GM23248 (cell line): ENCODE measurements at regions not wholly inside any gene's neighbourhood (a gene's known extent, or its start where the extent isn't known, plus 50 kb on each side); places are given as distances from the start of the nearest gene placed in this dataset.

Experiments
- DNase-seq: peaks from one replicate; pipeline ENCODE4 v3.0.0-alpha.2; 2015
- H2AFZ ChIP-seq: fragments of 200-600 bp; sonication (generic); 2 replicates; pipeline ENCODE4 v1.6.1; 2016; ENCODE audit warnings: antibody characterized with exemption
- H3F3A ChIP-seq: fragments of 200-600 bp; sonication (generic); 2 replicates; pipeline ENCODE4 v1.6.1; 2016; ENCODE audit warnings: mild to moderate bottlenecking, antibody characterized with exemption, mixed run types; ENCODE audit not compliant: insufficient read depth
- H3K27ac ChIP-seq: fragments of 200-600 bp; sonication (generic); 2 replicates; pipeline ENCODE4 v1.5.1; 2016; ENCODE audit warnings: mild to moderate bottlenecking
- H3K27me3 ChIP-seq: fragments of 200-600 bp; sonication (generic); replicated peaks from 2 replicates; pipeline ENCODE4 v1.6.1; 2016; ENCODE audit warnings: mild to moderate bottlenecking; ENCODE audit not compliant: insufficient read depth
- H3K36me3 ChIP-seq: fragments of 200-600 bp; sonication (generic); 2 replicates; pipeline ENCODE4 v1.6.1; 2016; ENCODE audit warnings: low read depth, mild to moderate bottlenecking
- H3K4me1 ChIP-seq: fragments of 200-600 bp; sonication (generic); 2 replicates; pipeline ENCODE4 v1.6.1; 2016; ENCODE audit warnings: mild to moderate bottlenecking; ENCODE audit not compliant: insufficient read depth
- H3K4me2 ChIP-seq: fragments of 200-600 bp; sonication (generic); one replicate; pipeline ENCODE4 v1.6.1; 2016; ENCODE audit warnings: mild to moderate bottlenecking; ENCODE audit not compliant: unreplicated experiment
- H3K4me3 ChIP-seq: fragments of 200-600 bp; sonication (generic); 2 replicates; pipeline ENCODE4 v1.5.1; 2016; ENCODE audit warnings: mild to moderate bottlenecking
- H3K79me2 ChIP-seq: fragments of 200-600 bp; sonication (generic); 2 replicates; pipeline ENCODE4 v1.6.1; 2016; ENCODE audit warnings: mild to moderate bottlenecking; ENCODE audit not compliant: insufficient read depth
- H3K9ac ChIP-seq: fragments of 200-600 bp; sonication (generic); 2 replicates; pipeline ENCODE4 v1.6.1; 2016; ENCODE audit warnings: mild to moderate bottlenecking
- H3K9me2 ChIP-seq: fragments of 200-600 bp; sonication (generic); 2 replicates; pipeline ENCODE4 v1.6.1; 2016; ENCODE audit warnings: mixed run types, mild to moderate bottlenecking, moderate library complexity; ENCODE audit not compliant: insufficient read depth
- H3K9me3 ChIP-seq: fragments of 200-600 bp; sonication (generic); one replicate; pipeline ENCODE4 v1.6.1; 2017; ENCODE audit warnings: low read depth
- H4K20me1 ChIP-seq: fragments of 200-600 bp; sonication (generic); 2 replicates; pipeline ENCODE4 v1.6.0; 2016; ENCODE audit not compliant: insufficient read depth
- EZH2 ChIP-seq: fragments of 200-600 bp; sonication (generic); IDR thresholded peaks from 2 replicates; pipeline ENCODE4 v1.6.1; 2018; ENCODE audit warnings: antibody characterized with exemption, mild to moderate bottlenecking; ENCODE audit not compliant: insufficient read depth, poor library complexity, severe bottlenecking
- EZH2phosphoT487 ChIP-seq: fragments of 200-600 bp; sonication (generic); IDR thresholded peaks from 2 replicates; pipeline ENCODE4 v1.6.1; 2018; ENCODE audit warnings: antibody characterized with exemption, moderate library complexity, mild to moderate bottlenecking, low read depth; ENCODE audit not compliant: insufficient read depth
- WGBS, 2 experiments: methylation state at CpG; one replicate each; pipeline ENCODE4 v1.1.6; 2015 to 2017; ENCODE audit warnings: low lambda C conversion rate in 2 of 2, low coverage in 1 of 2; ENCODE audit errors: missing lambda C conversion rate in 2 of 2; 5-methylcytosine and 5-hydroxymethylcytosine counted together
- in situ Hi-C: fragments of 300-500 bp; cut with MboI; formaldehyde crosslinking; loops from 2 replicates; pipeline ENCODE4 v1.15.0; 2020

DNA sequence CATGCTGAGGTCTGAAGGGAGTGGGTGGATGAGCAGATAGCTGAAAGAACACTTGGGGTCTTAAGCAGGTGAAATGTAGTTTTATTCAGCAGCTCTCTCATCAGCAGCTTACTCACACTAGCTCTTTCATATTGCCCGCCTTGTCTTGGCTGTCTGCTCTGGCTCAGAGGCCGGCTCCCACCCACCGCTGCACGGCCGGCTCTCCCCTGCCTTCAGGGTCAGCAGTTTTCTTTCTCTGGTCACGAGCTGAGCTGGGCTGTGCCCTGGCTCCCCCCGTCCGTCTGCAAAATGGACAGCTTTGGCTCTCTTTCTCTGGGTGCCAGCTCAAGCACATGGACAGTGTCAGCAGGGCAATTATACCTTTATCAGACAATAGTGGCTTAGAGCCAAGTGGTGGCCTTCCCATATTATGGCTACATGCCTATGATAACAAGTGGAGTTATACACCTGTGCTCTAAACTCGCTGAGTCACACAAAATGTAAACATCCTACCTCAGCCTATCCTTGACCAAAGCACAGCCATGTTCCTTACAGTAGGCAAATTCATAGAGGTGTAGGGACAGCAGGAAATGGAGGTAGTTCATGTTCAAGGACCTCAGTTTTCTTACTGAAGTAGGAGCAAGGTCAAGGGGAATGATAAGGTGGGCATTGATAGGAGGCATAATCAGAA is 224.8 kb downstream of the SOCS6 start:
- WGBS, 2 experiments: 33 to 40% methylated on average over 9 of the region's 9 CpGs
- TF ChIP-seq EZH2phosphoT487 (no peak), EZH2 (no peak)
- Histone ChIP-seq H3F3A (no peaks in the 10 kb centered on the region), H3K9ac (no peak overlapping the region), H3K4me2 (no peak overlapping the region), H3K9me3 (no peaks in the 10 kb centered on the region), H3K27me3 (no peaks in the 10 kb centered on the region), H3K9me2 (no peaks in the 10 kb centered on the region), H2AFZ (no peak overlapping the region), H3K4me3 (no peak overlapping the region), H4K20me1 (no peaks in the 10 kb centered on the region), H3K4me1 (no peaks in the 10 kb centered on the region), H3K27ac (no peak overlapping the region), H3K36me3 (no peaks in the 10 kb centered on the region), H3K79me2 (no peaks in the 10 kb centered on the region)
- DNase-seq: no peak
- in situ Hi-C loops: no loop called here

DNA sequence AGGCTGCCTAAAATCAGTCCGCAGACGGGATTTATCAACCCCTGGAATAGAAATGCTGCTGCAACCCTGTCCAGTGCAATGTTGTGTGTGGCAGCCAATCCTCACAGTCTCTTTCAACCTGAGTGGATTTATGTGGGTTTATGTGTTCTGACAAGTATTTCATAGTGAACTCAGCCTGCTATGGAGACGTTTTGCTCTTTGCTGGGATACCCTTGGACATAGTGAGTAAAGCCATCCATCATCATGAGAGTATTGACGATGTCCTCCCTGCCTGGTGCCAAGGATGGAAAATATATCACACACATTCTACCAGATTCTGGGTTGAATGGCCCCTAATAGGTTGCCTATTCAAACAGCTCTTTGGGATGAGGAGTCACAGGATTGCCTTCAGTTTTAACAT is 219.1 kb downstream of the SOCS6 start:
- H3K4me1 ChIP-seq: no peaks in the 10 kb centered on the region
- in situ Hi-C loops: no loop called here
- H3K9me3 ChIP-seq: no peaks in the 10 kb centered on the region
- peaks cover 5% of the 10 kb centered on the region; the same call in 1 of the 2 replicates for H3K27me3 ChIP-seq
- WGBS, 2 experiments: 32 to 46% methylated on average over 4 of the region's 4 CpGs
- no peaks in the 10 kb centered on the region for H3K9me2 ChIP-seq
- no peak overlapping the region for H2AFZ ChIP-seq
- no peaks in the 10 kb centered on the region for H3F3A ChIP-seq
- no peaks in the 10 kb centered on the region for H3K79me2 ChIP-seq
- no peak overlapping the region for H3K27ac ChIP-seq
- H3K4me3 ChIP-seq: no peak overlapping the region
- H3K9ac ChIP-seq: no peak overlapping the region
- TF ChIP-seq EZH2phosphoT487 (no peak), EZH2 (no peak)
- H3K4me2 ChIP-seq: no peak overlapping the region
- DNase-seq: no peak
- no peaks in the 10 kb centered on the region for H4K20me1 ChIP-seq
- no peaks in the 10 kb centered on the region for H3K36me3 ChIP-seq

DNA sequence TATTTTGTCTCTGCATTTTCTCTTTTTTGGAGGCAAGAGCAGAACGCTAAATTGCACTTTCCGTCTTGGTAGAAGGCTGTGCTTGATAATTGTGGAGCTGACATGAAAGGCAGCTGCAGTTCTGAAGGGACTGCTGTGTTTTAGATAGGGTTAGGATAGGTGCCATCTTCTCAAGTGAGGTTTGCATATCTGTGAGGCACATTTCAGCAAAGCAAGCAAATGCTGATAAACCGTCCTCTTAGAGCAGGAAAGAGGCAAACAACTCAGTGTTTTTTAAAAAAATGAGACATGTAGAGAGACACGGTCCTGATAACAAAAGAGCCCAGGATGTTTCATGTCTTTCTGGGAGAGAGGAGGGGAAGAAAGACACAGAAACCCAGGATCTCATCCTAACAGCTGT is 217.7 kb downstream of the SOCS6 start:
- H3K79me2 ChIP-seq: no peaks in the 10 kb centered on the region
- H3F3A ChIP-seq: no peaks in the 10 kb centered on the region
- in situ Hi-C loops: no loop called here
- no peaks in the 10 kb centered on the region for H3K4me1 ChIP-seq
- H3K27ac ChIP-seq: no peak overlapping the region
- no peak overlapping the region for H2AFZ ChIP-seq
- peaks cover 7% of the 10 kb centered on the region for H3K27me3 ChIP-seq
- no peak overlapping the region for H3K4me3 ChIP-seq
- H3K9ac ChIP-seq: no peak overlapping the region
- DNase-seq: no peak
- WGBS, 2 experiments: 39 to 56% methylated on average over 4 of the region's 4 CpGs
- no peaks in the 10 kb centered on the region for H3K9me2 ChIP-seq
- no peaks in the 10 kb centered on the region for H3K36me3 ChIP-seq
- no peaks in the 10 kb centered on the region for H3K9me3 ChIP-seq
- no peak overlapping the region for H3K4me2 ChIP-seq
- TF ChIP-seq EZH2: no peak
- no peak for TF ChIP-seq EZH2phosphoT487
- no peaks in the 10 kb centered on the region for H4K20me1 ChIP-seq

DNA sequence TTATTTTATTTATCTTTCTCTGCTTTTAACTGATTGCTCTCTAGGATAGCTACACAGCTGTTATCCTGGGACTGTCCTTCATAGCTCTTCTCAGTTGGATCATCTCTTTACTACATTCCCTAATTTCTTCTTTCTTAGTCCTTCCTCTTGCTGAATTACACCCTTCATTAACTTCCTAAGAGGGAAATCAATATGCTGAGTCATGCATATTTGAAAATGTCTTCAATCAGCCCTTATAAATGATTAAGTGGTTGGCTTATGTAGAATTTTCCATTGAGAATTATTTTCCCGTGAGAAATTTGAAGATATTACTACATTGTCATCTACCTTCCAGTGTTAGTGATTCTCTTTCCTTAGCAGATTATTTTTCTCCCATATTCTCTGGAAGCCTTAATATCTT is 214.2 kb downstream of the SOCS6 start:
- TF ChIP-seq EZH2phosphoT487 (no peak), EZH2 (no peak)
- no peak for DNase-seq
- H3F3A ChIP-seq: no peaks in the 10 kb centered on the region
- WGBS, 2 experiments: 74 to 89% methylated on average over 1 of the region's 1 CpG
- in situ Hi-C loops: no loop called here
- H3K9ac ChIP-seq: no peak overlapping the region
- H3K27me3 ChIP-seq: peaks cover 19% of the 10 kb centered on the region
- H3K4me2 ChIP-seq: no peak overlapping the region
- no peak overlapping the region for H3K4me3 ChIP-seq
- no peaks in the 10 kb centered on the region for H3K4me1 ChIP-seq
- H3K27ac ChIP-seq: no peak overlapping the region
- H3K9me2 ChIP-seq: no peaks in the 10 kb centered on the region
- H3K9me3 ChIP-seq: no peaks in the 10 kb centered on the region
- no peaks in the 10 kb centered on the region for H4K20me1 ChIP-seq
- H2AFZ ChIP-seq: no peak overlapping the region
- H3K79me2 ChIP-seq: no peaks in the 10 kb centered on the region
- no peaks in the 10 kb centered on the region for H3K36me3 ChIP-seq

DNA sequence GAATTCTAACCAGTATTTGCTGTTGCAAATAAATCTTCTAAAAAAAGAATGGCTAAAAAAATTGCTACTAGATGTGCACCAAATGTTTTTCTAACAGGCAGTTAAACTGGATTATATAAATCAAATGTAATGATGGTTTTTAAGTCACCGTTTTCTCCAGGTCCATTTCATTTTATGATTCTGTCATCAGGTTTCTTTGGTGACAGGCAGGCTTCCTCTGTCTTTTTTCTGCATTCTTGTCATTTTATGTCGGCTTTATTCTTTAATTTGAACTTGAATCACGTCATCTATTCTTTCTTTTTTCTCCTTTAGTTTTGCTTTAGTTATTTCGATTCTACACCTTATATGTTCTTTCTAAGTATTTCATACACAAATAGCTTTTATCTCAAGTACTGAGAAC is 212.5 kb downstream of the SOCS6 start:
- Histone ChIP-seq H3K27ac (no peak overlapping the region), H3K4me1 (no peaks in the 10 kb centered on the region), H3K79me2 (no peaks in the 10 kb centered on the region), H3K36me3 (no peaks in the 10 kb centered on the region), H3F3A (no peaks in the 10 kb centered on the region), H3K4me2 (no peak overlapping the region), H3K9ac (no peak overlapping the region), H4K20me1 (no peaks in the 10 kb centered on the region), H3K9me3 (no peaks in the 10 kb centered on the region), H3K27me3 (peaks cover 19% of the 10 kb centered on the region), H3K4me3 (no peak overlapping the region), H3K9me2 (no peaks in the 10 kb centered on the region), H2AFZ (no peak overlapping the region)
- in situ Hi-C loops: no loop called here
- TF ChIP-seq EZH2phosphoT487 (no peak), EZH2 (no peak)
- 1 to 3% methylated on average over 4 of the region's 4 CpGs for WGBS, 2 experiments
- DNase-seq: no peak
